KOPT-K1 (cell line): ENCODE measurements at regions not wholly inside any gene's neighbourhood (a gene's known extent, or its start where the extent isn't known, plus 50 kb on each side); places are given as distances from the start of the nearest gene placed in this dataset.

Experiments used
- H3K27ac ChIP-seq: fragments of 200-600 bp; sonication (generic); 2 replicates; pipeline ENCODE4 v1.5.1; 2016; ENCODE audit warnings: antibody characterized with exemption, mild to moderate bottlenecking, low read depth, low read length; ENCODE audit not compliant: poor library complexity, severe bottlenecking
- H3K36me3 ChIP-seq: fragments of 200-600 bp; sonication (generic); 2 replicates; pipeline ENCODE4 v1.5.1; 2017; ENCODE audit warnings: antibody characterized with exemption, mild to moderate bottlenecking, low read length, moderate library complexity; ENCODE audit not compliant: insufficient read depth
- H3K9me3 ChIP-seq: fragments of 200-600 bp; sonication (generic); 2 replicates; pipeline ENCODE4 v1.5.1; 2017; ENCODE audit warnings: antibody characterized with exemption, low read length, mild to moderate bottlenecking; ENCODE audit not compliant: insufficient read depth, poor library complexity, severe bottlenecking

DNA sequence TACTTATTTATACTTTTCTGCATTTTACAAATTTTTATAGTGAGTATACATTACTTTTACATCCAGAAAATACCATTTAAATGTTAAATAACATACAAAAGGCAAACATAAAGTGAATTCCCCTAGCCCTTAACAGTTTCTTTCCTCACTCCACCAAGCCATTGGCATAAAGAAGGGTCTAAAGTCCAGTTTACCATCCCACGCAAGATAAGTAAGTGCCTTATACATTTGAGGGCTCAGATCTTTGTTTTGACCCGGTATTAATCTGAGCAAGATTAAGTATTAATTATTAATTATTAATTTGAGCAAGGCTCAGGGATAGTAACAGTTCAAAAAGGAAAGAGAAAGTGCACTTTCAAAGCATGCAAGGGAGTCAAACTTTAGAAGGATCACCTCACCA is 182.9 kb downstream of the DICER1 start:
- H3K36me3 ChIP-seq, result no peaks in the 10 kb centered on the region
- peaks cover 9% of the 10 kb centered on the region for H3K9me3 ChIP-seq
- no peak overlapping the region for H3K27ac ChIP-seq

GRCh38 chr14:94971750-94972149 is 185.6 kb downstream of the DICER1 start:
- peaks cover 9% of the 10 kb centered on the region for H3K9me3 ChIP-seq
- no peaks in the 10 kb centered on the region for H3K36me3 ChIP-seq
- no peak overlapping the region for H3K27ac ChIP-seq

- Histone ChIP-seq H3K27ac (no peak overlapping the region), H3K9me3 (peaks cover 9% of the 10 kb centered on the region), H3K36me3 (no peaks in the 10 kb centered on the region)
Measured at GRCh38 chr14:94970941-94971730, 186.2 kb downstream of the DICER1 start.

DNA sequence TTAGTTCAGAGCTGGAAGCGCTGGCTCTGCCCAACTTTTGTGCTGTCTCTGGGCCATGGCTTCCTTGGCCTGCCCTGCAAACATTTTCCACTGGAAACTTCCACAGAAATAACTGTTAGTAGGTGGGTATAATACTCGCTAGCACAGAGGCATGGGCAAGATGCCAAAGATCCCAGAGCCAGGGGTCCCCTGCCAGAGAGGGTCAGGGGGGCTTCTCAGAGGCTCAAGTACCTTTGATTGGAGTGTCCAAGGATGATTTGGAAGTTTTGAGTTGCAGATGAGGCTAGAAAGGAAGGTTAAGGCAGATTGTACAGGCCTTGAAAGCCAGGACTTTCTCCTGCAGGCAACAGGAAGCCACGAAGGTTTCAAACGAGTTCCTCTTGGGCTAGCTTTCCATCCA is 187.6 kb downstream of the DICER1 start:
- H3K36me3 ChIP-seq, result no peaks in the 10 kb centered on the region
- H3K9me3 ChIP-seq, result peaks cover 9% of the 10 kb centered on the region
- no peak overlapping the region for H3K27ac ChIP-seq

DNA sequence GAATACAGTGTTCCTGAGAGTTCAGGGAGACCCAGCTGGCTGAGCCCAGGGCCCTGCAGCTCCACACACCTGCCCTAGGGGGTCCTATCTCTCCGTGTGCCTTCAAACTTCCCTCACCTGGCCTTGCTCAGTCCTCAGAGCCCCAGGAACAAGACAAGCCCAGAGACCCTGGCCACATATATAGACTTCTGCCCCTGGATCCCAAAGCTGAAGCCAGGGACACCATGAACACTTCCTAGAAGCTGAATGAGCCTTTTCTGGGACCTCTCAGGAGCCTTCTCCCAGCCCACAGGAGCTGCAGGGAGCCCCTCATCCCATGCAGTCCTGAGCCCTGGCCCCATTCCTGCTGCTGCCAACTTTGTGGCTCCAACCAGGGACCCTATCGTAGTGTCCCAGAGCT is 190.5 kb downstream of the DICER1 start:
- Histone ChIP-seq H3K27ac (no peak overlapping the region), H3K9me3 (peaks cover 9% of the 10 kb centered on the region), H3K36me3 (no peaks in the 10 kb centered on the region)

DNA sequence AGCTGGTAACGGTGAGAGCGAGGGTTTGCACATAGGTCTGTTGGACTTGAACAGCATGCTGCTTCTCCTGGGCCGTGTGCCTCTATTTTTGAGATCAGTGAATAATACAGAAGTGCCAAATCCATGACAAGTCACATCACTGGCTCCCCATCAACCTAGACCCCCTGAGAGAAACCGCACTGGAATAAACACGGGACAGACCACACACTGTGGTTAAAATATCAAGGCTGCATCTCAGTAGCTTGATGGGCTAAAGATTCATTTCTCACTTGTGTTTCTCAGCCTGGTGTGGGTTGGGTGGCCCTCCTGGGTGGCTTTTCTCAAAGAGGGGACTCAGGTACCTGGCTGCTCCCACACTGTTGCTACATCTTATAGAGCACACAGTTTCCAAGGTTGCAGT is 191.0 kb downstream of the DICER1 start:
- Histone ChIP-seq H3K36me3 (no peaks in the 10 kb centered on the region), H3K9me3 (peaks cover 7% of the 10 kb centered on the region), H3K27ac (no peak overlapping the region)

DNA sequence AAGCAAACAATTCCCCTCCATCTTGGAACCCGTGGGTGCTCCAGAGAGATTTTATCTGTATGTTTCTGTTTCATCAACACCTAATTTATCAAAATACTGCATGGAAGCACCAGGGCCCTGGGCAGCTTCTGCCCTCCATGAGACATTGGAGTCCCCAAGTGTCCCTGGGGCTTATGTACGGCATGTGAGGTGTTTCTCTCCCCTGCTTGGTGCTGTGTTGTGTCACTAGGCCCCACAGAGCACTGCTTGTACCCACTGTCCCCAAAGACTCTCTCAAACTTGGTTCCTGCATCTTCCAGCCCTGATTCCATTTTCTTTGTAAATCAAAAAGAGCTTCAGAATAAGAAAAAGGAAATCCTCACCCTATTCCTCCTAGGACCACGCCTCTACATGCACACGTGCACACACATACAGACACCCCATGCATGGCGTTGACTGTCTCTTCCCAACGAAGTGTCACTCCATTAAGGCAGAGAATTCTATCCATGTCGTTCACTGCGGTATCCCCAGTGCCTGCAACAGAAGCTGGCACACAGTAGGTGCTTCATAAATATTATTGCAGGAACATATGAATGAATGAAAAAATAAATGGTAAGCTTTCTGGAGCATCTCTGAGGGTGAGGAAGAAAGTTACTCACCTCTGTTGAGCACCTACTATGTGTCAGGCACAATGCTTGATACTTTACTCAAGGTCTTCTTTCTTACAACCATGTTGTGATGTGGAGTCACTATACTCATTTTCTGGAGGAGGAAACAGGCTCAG is 191.6 kb downstream of the DICER1 start:
- Histone ChIP-seq H3K9me3 (peaks cover under 1% of the 10 kb centered on the region), H3K36me3 (no peaks in the 10 kb centered on the region), H3K27ac (no peak overlapping the region)

DNA sequence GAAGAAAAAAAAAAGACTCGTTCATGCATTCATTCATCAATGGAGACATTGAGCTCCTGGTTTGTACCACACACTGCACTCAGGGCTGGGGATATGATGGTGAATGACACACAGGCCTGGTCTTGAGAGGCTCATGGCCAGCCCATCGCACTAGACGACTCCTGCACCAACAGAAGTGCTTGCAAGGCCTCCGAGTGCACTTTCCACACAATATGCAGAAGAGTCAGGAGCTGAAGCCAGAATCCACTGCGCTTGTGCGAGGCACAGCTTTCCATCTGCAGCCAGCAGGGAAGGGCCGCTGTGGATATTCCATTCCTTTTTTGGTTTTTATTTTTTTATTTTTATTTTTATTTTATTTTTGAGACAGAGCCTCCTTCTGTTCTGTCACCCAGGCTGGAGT is 192.4 kb downstream of the DICER1 start:
- H3K36me3 ChIP-seq, result no peaks in the 10 kb centered on the region
- H3K27ac ChIP-seq, result no peak overlapping the region
- no peaks in the 10 kb centered on the region for H3K9me3 ChIP-seq

- H3K9me3 ChIP-seq, result no peaks in the 10 kb centered on the region
- H3K27ac ChIP-seq, result no peak overlapping the region
- no peaks in the 10 kb centered on the region for H3K36me3 ChIP-seq
Measured at GRCh38 chr14:94964181-94964580, 193.1 kb downstream of the DICER1 start.

GRCh38 chr14:94963051-94963450 is 193.1 kb upstream of the GSC start:
- no peak overlapping the region for H3K27ac ChIP-seq

DNA sequence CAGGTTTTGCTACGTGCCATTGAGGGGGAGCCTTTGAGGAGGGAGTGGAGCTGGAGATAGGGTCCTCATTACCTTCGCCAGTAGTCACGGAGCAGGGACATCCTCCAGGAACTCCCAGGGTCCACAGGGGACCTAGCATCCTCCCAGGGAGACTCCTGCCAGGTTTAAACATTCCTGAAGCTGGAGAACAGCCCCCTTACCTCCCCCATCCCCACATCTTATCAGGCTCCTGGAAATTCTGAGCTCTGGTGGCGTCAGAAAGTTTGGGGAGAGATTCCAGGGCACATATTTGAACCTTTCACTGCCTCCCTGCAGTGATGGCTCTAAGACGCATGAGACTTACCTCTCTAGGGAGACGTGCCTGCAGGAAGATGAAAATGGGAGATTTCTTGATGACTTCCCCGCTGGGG is 192.3 kb upstream of the GSC start:
- H3K9me3 ChIP-seq, result no peaks in the 10 kb centered on the region
- no peak overlapping the region for H3K27ac ChIP-seq
- H3K36me3 ChIP-seq, result no peaks in the 10 kb centered on the region

More at GRCh38 chr14:94963051-94963450, 193.1 kb upstream of the GSC start:
- no peaks in the 10 kb centered on the region for H3K36me3 ChIP-seq
- no peaks in the 10 kb centered on the region for H3K9me3 ChIP-seq

DNA sequence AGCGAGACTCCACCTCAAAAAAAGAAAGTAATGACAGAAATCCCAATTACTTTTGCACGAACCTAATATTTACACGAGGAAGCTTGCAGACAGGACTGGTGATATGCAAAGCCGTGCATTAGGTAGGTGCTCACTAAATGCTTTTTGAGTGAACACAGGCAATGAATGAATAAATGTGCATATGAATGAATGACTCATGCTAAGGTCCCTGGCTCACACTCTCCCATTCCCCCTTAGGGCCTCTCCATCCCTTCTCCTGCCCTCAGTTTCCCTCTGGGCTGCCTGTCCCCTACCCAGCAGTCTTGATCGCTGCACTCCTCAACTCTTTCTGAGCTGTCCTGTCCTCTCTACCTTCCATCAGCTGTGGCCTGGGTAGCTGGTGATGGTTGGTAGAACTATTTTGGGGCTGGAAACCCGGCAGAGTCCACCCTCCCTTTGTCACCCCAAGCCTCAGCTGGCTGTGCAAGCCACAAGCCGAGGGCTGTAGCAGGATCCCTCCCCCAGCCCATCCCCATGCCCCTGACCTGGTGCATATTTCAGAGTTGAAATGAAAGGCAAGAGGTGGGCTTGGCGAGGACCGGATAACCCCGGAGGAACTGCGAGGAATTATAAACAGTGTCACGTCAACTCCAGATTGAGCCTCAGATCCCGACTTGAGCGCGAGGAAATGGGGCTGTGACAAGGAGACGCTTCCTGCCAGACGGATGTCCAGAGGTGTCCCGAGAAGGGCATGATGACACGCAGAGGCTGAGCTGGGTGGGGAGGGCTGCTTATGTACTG is 191.7 kb upstream of the GSC start:
- H3K9me3 ChIP-seq, result no peaks in the 10 kb centered on the region
- H3K36me3 ChIP-seq, result no peaks in the 10 kb centered on the region
- no peak overlapping the region for H3K27ac ChIP-seq

DNA sequence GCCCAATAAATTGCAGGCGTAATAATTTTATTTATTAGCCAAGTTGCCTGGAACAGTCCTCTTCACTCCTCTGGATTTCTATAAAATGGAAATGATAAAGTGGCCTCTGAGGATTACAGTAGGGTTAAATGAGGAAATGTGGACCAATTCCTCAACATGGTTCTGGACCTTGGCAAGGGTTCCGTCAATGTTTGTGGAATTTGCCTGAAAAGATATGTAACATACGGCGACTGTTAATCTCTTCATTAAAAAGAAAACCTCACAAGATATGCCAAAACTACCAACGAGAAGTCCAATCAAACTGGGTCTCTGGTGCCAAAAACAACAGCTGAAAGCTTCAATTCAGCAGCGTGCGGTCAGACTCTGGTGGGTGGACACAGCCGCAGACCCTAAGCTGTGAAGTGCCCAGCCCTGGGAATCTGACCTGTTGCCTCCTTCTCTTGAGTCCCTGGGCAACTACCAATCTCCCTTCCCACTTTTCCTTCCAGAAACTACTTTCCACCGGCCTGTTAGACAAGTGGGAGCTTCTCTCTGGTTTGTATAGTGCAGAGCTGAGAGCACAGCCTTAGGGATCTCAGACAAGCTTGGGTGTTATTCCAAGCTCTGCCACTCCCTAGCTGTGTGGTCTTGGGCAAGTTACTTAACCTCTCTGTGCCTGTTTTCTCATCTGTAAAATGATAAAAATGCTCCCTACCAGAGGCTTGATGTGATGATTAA is 190.5 kb upstream of the GSC start:
- Histone ChIP-seq H3K36me3 (no peaks in the 10 kb centered on the region), H3K27ac (no peak overlapping the region), H3K9me3 (no peaks in the 10 kb centered on the region)

GRCh38 chr14:94953541-94954260 is 183.8 kb upstream of the GSC start:
- Histone ChIP-seq H3K36me3 (no peaks in the 10 kb centered on the region), H3K9me3 (no peaks in the 10 kb centered on the region), H3K27ac (no peak overlapping the region)
